ENCODE measurements at regions not wholly inside any gene's neighbourhood (a gene's known extent, or its start where the extent isn't known, plus 50 kb on each side); places are given as distances from the start of the nearest gene placed in this dataset.
"Not testable (repeated sequence)": the region's sequence is repeated elsewhere in the genome, so short reads cannot be mapped to it uniquely, and the experiment has no call there.

GRCh38 chr7:73156510-73157168 lies 70.8 kb upstream of the SPDYE9 start:
- not testable (repeated sequence) for TF ChIP-seq CTCF (conservative IDR thresholded peaks at IDR 0.05; ENCODE audit: low read length); EZH2phosphoT487 (IDR thresholded peaks at IDR 0.05; ENCODE audit: borderline replicate concordance, low read depth, low read length)
